Right atrium auricular region (tissue), 2 donors: ENCODE measurements at regions not wholly inside any gene's neighbourhood (a gene's known extent, or its start where the extent isn't known, plus 50 kb on each side); places are given as distances from the start of the nearest gene placed in this dataset.

ENCODE experiments used
- DNase-seq: peaks from one replicate; pipeline ENCODE4 v3.0.0-alpha.2; 2019; ENCODE audit warnings: low spot score
- H3K27ac ChIP-seq, 2 donors: fragments of 200-600 bp; sonication (generic); 1 replicate in 1 of 2; 2 replicates in 1 of 2; pipeline ENCODE4 v1.5.1; 2016 to 2019
- H3K27me3 ChIP-seq, 2 donors: fragments of 200-600 bp; sonication (generic); one replicate each; pipeline versions ENCODE4 v1.5.1 to v1.6.0; 2017 to 2019
- H3K36me3 ChIP-seq: fragments of 200-600 bp; sonication (generic); one replicate; pipeline ENCODE4 v1.5.1; 2016
- H3K4me1 ChIP-seq, 2 donors: fragments of 200-600 bp; sonication (generic); one replicate each; pipeline versions ENCODE4 v1.5.1 to v1.6.0; 2017 to 2019
- H3K4me3 ChIP-seq, 2 donors: fragments of 200-600 bp; sonication (generic); 1 replicate in 1 of 2; 2 replicates in 1 of 2; pipeline ENCODE4 v1.5.1; 2017 to 2019; ENCODE audit warnings: mild to moderate bottlenecking in 1 of 2, moderate library complexity in 1 of 2
- H3K9me3 ChIP-seq, 2 donors: fragments of 200-600 bp; sonication (generic); one replicate each; pipeline ENCODE4 v1.5.1; 2019
- CTCF ChIP-seq, 2 donors: fragments of 200-600 bp; sonication (generic); IDR thresholded peaks; one replicate each; pipeline ENCODE4 v1.5.1; 2019; ENCODE audit warnings: antibody characterized with exemption in 2 of 2

- no peaks in the 10 kb centered on the region for H3K27me3 ChIP-seq
- no peak overlapping the region for H3K27ac ChIP-seq
- DNase-seq: no peak
- TF ChIP-seq CTCF (IDR thresholded peaks at IDR 0.05): no peak
- H3K4me3 ChIP-seq: no peak overlapping the region
- peaks cover 0 to 11% of the 10 kb centered on the region in 2 donors for H3K9me3 ChIP-seq
- no peaks in the 10 kb centered on the region for H3K4me1 ChIP-seq
- no peaks in the 10 kb centered on the region for H3K36me3 ChIP-seq
Measured at GRCh38 chr3:31039145-31039544, 144.7 kb upstream of the GADL1 start.

GRCh38 chr3:31041161-31041978 is 146.9 kb upstream of the GADL1 start:
- Histone ChIP-seq H3K36me3 (no peaks in the 10 kb centered on the region), H3K9me3 (peaks cover 0 to 11% of the 10 kb centered on the region in 2 donors), H3K27ac (no peak overlapping the region), H3K4me1 (no peaks in the 10 kb centered on the region), H3K27me3 (no peaks in the 10 kb centered on the region), H3K4me3 (no peak overlapping the region)
- TF ChIP-seq CTCF (IDR thresholded peaks at IDR 0.05): no peak
- no peak for DNase-seq

GRCh38 chr3:31043184-31043819 is 148.8 kb upstream of the GADL1 start:
- TF ChIP-seq CTCF (IDR thresholded peaks at IDR 0.05): no peak
- H3K27ac ChIP-seq: no peak overlapping the region
- DNase-seq: no peak
- H3K27me3 ChIP-seq: no peaks in the 10 kb centered on the region
- H3K9me3 ChIP-seq: peaks cover 0 to 11% of the 10 kb centered on the region in 2 donors
- H3K4me1 ChIP-seq: no peaks in the 10 kb centered on the region
- no peaks in the 10 kb centered on the region for H3K36me3 ChIP-seq
- no peak overlapping the region for H3K4me3 ChIP-seq

- H3K4me1 ChIP-seq: no peaks in the 10 kb centered on the region
- no peak overlapping the region for H3K27ac ChIP-seq
- H3K36me3 ChIP-seq: no peaks in the 10 kb centered on the region
- H3K27me3 ChIP-seq: no peaks in the 10 kb centered on the region
- H3K9me3 ChIP-seq: peaks cover 0 to 5% of the 10 kb centered on the region in 2 donors
- DNase-seq: no peak
- H3K4me3 ChIP-seq: no peak overlapping the region
- no peak for TF ChIP-seq CTCF (IDR thresholded peaks at IDR 0.05)
Measured at GRCh38 chr3:31047673-31048072, 153.2 kb upstream of the GADL1 start.

GRCh38 chr3:31048143-31048542 is 153.7 kb upstream of the GADL1 start:
- no peaks in the 10 kb centered on the region for H3K36me3 ChIP-seq
- no peak for DNase-seq
- no peak for TF ChIP-seq CTCF (IDR thresholded peaks at IDR 0.05)
- H3K9me3 ChIP-seq: peaks cover 0 to under 1% of the 10 kb centered on the region in 2 donors
- no peak overlapping the region for H3K4me3 ChIP-seq
- no peak overlapping the region for H3K27ac ChIP-seq
- no peaks in the 10 kb centered on the region for H3K4me1 ChIP-seq
- H3K27me3 ChIP-seq: no peaks in the 10 kb centered on the region
